Ascending aorta (tissue), 2 donors: ENCODE measurements at regions not wholly inside any gene's neighbourhood (a gene's known extent, or its start where the extent isn't known, plus 50 kb on each side); places are given as distances from the start of the nearest gene placed in this dataset.

Experiments used
- DNase-seq, 2 donors: peaks; one replicate each; pipeline ENCODE4 v3.0.0-alpha.2; 2019; ENCODE audit warnings: low spot score in 2 of 2
- H3K27ac ChIP-seq, 2 donors: fragments of 200-600 bp; sonication (generic); one replicate each; pipeline ENCODE4 v1.5.1; 2016 to 2017; ENCODE audit warnings: mild to moderate bottlenecking in 1 of 2
- H3K27me3 ChIP-seq: fragments of 200-600 bp; sonication (generic); one replicate; pipeline ENCODE4 v1.5.1; 2017
- H3K36me3 ChIP-seq, 2 donors: fragments of 200-600 bp; sonication (generic); one replicate each; pipeline ENCODE4 v1.5.1; 2016
- H3K4me1 ChIP-seq, 2 donors: fragments of 200-600 bp; sonication (generic); one replicate each; pipeline ENCODE4 v1.5.1; 2016 to 2017; ENCODE audit warnings: mild to moderate bottlenecking in 1 of 2
- H3K4me3 ChIP-seq, 2 donors: fragments of 200-600 bp; sonication (generic); one replicate each; pipeline ENCODE4 v1.5.1; 2016 to 2017; ENCODE audit warnings: mild to moderate bottlenecking in 1 of 2
- H3K9me3 ChIP-seq, 2 donors: fragments of 200-600 bp; sonication (generic); one replicate each; pipeline ENCODE4 v1.5.1; 2016
- CTCF ChIP-seq, 3 experiments: fragments of 200-600 bp in 2 of 3; fragments of 450-650 bp in 1 of 3; sonication (generic) in 2 of 3; IDR thresholded peaks; one replicate each; pipeline ENCODE4 v1.5.1; 2016 to 2019; ENCODE audit warnings: antibody characterized with exemption in 3 of 3, mild to moderate bottlenecking in 1 of 3, moderate library complexity in 1 of 3
- intact Hi-C: fragments of 100-400 bp; cut with DNase I; formaldehyde crosslinking; loops from one replicate; pipeline ENCODE4 v1.15.1; 2023

DNA sequence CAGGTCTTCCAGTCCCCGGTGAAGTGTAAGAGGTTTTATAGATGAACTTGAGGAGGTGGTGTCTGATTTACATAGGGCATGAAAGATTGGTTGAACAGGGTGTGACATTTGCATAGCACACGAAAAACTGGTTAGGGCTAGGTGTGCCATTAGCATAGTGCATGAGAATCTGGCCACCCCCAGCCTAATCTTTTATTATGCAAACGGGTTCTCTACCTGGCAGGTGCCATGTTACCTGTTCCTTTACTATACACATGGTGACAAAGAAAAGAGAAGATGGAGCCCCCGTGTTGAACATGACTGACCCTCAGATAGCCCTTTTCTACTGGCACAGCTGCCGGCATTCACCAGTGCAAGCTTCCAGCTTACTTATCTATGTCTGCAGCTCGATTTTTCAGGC is 71.0 kb downstream of the UCHL1 start:
- no peak overlapping the region for H3K27ac ChIP-seq
- no peaks in the 10 kb centered on the region for H3K9me3 ChIP-seq
- no peak for DNase-seq
- no peak for TF ChIP-seq CTCF (IDR thresholded peaks at IDR 0.05)
- H3K27me3 ChIP-seq, result no peaks in the 10 kb centered on the region
- H3K36me3 ChIP-seq, result no peaks in the 10 kb centered on the region
- H3K4me3 ChIP-seq, result no peak overlapping the region
- no peaks in the 10 kb centered on the region for H3K4me1 ChIP-seq
- intact Hi-C loops, result no loop called here

DNA sequence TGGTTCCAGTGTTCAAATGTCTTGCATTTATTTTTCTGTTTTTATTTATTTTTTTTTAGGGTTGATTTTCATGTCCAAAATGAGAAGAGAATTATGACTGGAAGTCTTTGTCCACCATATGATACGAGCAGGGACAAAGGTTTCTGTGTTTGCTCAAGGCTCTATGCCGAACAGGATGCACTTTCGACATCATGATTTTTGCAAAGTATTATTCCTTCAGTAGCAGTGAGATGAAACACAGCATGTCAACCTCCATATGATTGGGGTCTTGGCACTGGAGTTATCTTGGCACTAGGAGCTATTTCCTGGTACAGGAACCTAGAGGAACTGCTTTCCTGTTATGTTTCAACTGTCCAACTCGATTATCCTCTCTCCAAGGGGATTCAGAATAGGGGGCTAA is 72.6 kb downstream of the UCHL1 start:
- Histone ChIP-seq H3K36me3 (no peaks in the 10 kb centered on the region), H3K27ac (no peak overlapping the region), H3K9me3 (no peaks in the 10 kb centered on the region), H3K4me1 (no peaks in the 10 kb centered on the region), H3K27me3 (no peaks in the 10 kb centered on the region), H3K4me3 (no peak overlapping the region)
- TF ChIP-seq CTCF (IDR thresholded peaks at IDR 0.05), result no peak
- no peak for DNase-seq
- intact Hi-C loops, result no loop called here

DNA sequence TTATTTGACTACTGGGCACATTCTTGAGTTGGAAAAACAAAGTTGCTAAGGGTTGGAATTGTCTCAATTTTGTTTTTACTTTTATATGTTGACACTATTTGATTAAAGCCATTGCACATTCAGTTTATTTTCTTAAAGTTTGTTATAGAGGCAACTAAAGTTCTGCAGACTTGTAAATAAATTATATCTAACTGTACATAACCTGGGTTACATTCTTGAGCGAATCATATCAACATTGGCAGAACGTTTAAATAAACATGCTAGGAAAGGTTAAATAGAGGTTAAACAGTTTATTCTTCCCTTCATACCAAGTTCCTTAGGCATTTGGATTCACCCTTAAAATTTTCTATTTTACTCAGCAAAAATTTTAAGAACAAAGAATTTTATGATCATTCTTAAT is 74.5 kb downstream of the UCHL1 start:
- no peaks in the 10 kb centered on the region for H3K36me3 ChIP-seq
- no peak overlapping the region for H3K27ac ChIP-seq
- no peaks in the 10 kb centered on the region for H3K27me3 ChIP-seq
- DNase-seq, result no peak
- H3K4me3 ChIP-seq, result no peak overlapping the region
- no peaks in the 10 kb centered on the region for H3K4me1 ChIP-seq
- intact Hi-C loops, result no loop called here
- H3K9me3 ChIP-seq, result no peaks in the 10 kb centered on the region
- no peak for TF ChIP-seq CTCF (IDR thresholded peaks at IDR 0.05)

DNA sequence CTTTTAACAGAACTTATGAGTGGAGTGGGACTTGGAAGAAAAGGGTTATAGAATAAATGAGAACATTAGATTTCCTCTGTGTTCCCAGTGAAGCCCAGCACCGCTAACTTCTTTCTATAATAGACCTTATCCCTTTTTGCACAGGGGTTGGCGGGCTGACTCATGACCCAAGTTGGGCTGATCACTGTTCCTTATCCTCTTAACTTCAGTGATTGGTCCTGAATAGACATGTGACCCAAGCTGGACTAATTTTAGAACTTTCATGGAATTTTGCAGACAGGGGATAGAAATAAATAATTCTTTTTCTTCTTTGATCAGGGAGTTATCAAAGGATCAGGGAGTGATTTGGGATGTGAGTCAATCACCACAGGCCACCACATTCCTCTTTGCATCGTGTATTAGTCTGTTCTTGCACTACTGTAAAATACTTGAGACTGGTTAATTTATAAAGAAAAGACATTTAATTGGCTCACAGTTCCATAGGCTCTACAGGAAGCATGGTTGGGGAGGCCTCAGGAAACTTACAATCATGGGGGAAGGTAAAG is 75.9 kb downstream of the UCHL1 start:
- no peaks in the 10 kb centered on the region for H3K4me1 ChIP-seq
- H3K27me3 ChIP-seq, result no peaks in the 10 kb centered on the region
- no peak for TF ChIP-seq CTCF (IDR thresholded peaks at IDR 0.05)
- DNase-seq, result no peak
- no peaks in the 10 kb centered on the region for H3K36me3 ChIP-seq
- intact Hi-C loops, result no loop called here
- H3K9me3 ChIP-seq, result no peaks in the 10 kb centered on the region
- H3K27ac ChIP-seq, result no peak overlapping the region
- H3K4me3 ChIP-seq, result no peak overlapping the region

GRCh38 chr4:41334182-41334581 is 77.5 kb downstream of the UCHL1 start:
- Histone ChIP-seq H3K36me3 (no peaks in the 10 kb centered on the region), H3K9me3 (no peaks in the 10 kb centered on the region), H3K27me3 (no peaks in the 10 kb centered on the region), H3K27ac (no peak overlapping the region), H3K4me1 (no peaks in the 10 kb centered on the region), H3K4me3 (no peak overlapping the region)
- TF ChIP-seq CTCF (IDR thresholded peaks at IDR 0.05), result no peak
- DNase-seq, result no peak
- intact Hi-C loops, result no loop called here
